K562 (cell line): ENCODE measurements at regions not wholly inside any gene's neighbourhood (a gene's known extent, or its start where the extent isn't known, plus 50 kb on each side); places are given as distances from the start of the nearest gene placed in this dataset.

Experiments used
- ATAC-seq: fragments of 200-7000 bp; cut with Tn5 transposase; 3 replicates; pipeline ENCODE4 v1.9.1; 2020; ENCODE audit warnings: moderate library complexity
- BruUV-seq: library from RNA; stranded (reverse); fragments of 400-500 nt; replicated peaks from 2 replicates; lab custom pipeline; 2021; lab: Mats Ljungman, UMichigan
- CTCF ChIA-PET: fragments of 300-600 bp; formaldehyde crosslinking; extraction: SDS; loops from one replicate; lab custom pipeline; 2021; ENCODE audit warnings: low intra/inter-chr PET ratio; lab: Yijun Ruan, JAX
- POLR2A ChIA-PET: fragments of 300-600, 350-650 bp; sonication (Branson Sonifier 250); formaldehyde crosslinking; extraction: SDS; loops from one replicate; lab custom pipeline; 2021; ENCODE audit warnings: antibody characterized with exemption, inconsistent platforms; lab: Yijun Ruan, JAX
- DNase-seq, 4 experiments: peaks; one replicate each; pipeline versions ENCODE4 v3.0.0 to v3.0.0-alpha.2; 2011 to 2018; ENCODE audit warnings: low spot score in 3 of 4, mixed read lengths in 3 of 4; ENCODE audit errors: extremely low read depth in 1 of 4
- FAIRE-seq: peaks from 2 replicates; lab custom pipeline; 2011; peaks lifted over from hg19 to GRCh38; lab: Jason Lieb, UNC
- H2AFZ ChIP-seq: 2 replicates; pipeline ENCODE4 v1.6.0; 2011; ENCODE audit warnings: low read depth, low read length, control low read depth, inconsistent platforms
- H3K27ac ChIP-seq: fragments of 200-600 bp; 3 replicates; pipeline ENCODE4 v1.8.0; 2011; ENCODE audit warnings: low read depth, mild to moderate bottlenecking, control low read depth, inconsistent platforms, low read length, moderate library complexity, mixed read lengths; ENCODE audit errors: extremely low read depth
- H3K27me3 ChIP-seq, 2 experiments: fragments of 300-600 bp in 1 of 2; 2 replicates in 1 of 2; 3 replicates in 1 of 2; pipeline versions ENCODE4 v1.6.0 to v1.8.0; 2011; ENCODE audit warnings: inconsistent platforms in 2 of 2, low read length in 2 of 2, mild to moderate bottlenecking in 1 of 2, mixed read lengths in 1 of 2, moderate library complexity in 1 of 2; ENCODE audit not compliant: control insufficient read depth in 2 of 2, insufficient read depth in 2 of 2
- H3K36me3 ChIP-seq: fragments of 300-600 bp; 3 replicates; pipeline ENCODE4 v1.8.0; 2011; ENCODE audit warnings: mild to moderate bottlenecking, low read length, inconsistent platforms; ENCODE audit not compliant: control insufficient read depth, insufficient read depth
- H3K4me1 ChIP-seq, 2 experiments: fragments of 200-600 bp in 1 of 2; replicated peaks in 1 of 2; 2 replicates in 1 of 2; 3 replicates in 1 of 2; pipeline versions ENCODE4 v1.5.1 to v1.8.0; 2011; ENCODE audit warnings: inconsistent platforms in 2 of 2, low read length in 2 of 2, mild to moderate bottlenecking in 1 of 2, mixed read lengths in 1 of 2, moderate library complexity in 1 of 2; ENCODE audit not compliant: control insufficient read depth in 2 of 2, insufficient read depth in 2 of 2
- H3K4me2 ChIP-seq: 2 replicates; pipeline ENCODE4 v1.6.1; 2011; ENCODE audit warnings: low read length, control low read depth, inconsistent platforms, mixed read lengths; ENCODE audit not compliant: insufficient read depth
- H3K4me3 ChIP-seq: fragments of 200-600 bp; sonication (generic), shearing (Covaris generic); 2 replicates; pipeline ENCODE4 v1.5.1; 2016; ENCODE audit warnings: control low read depth, inconsistent platforms
- H3K79me2 ChIP-seq: fragments of 200-600 bp; 3 replicates; pipeline ENCODE4 v1.8.0; 2011; ENCODE audit warnings: low read length, inconsistent platforms; ENCODE audit not compliant: control insufficient read depth, insufficient read depth
- H3K9ac ChIP-seq, 2 experiments: 2 replicates each; pipeline versions ENCODE4 v1.6.0 to v1.6.1; 2011; ENCODE audit warnings: low read depth in 2 of 2, low read length in 2 of 2, control low read depth in 1 of 2, inconsistent platforms in 1 of 2, mild to moderate bottlenecking in 1 of 2, mixed read lengths in 1 of 2; ENCODE audit not compliant: insufficient read depth in 1 of 2
- H3K9me1 ChIP-seq: one replicate; pipeline ENCODE4 v1.6.0; 2011; ENCODE audit warnings: inconsistent platforms, mild to moderate bottlenecking, low read length, moderate library complexity; ENCODE audit not compliant: control insufficient read depth, insufficient read depth
- H3K9me3 ChIP-seq: replicated peaks from 2 replicates; pipeline ENCODE4 v1.5.1; 2011; ENCODE audit warnings: low read depth, low read length, inconsistent platforms; ENCODE audit not compliant: control insufficient read depth, insufficient read depth
- H4K20me1 ChIP-seq: replicated peaks from 2 replicates; pipeline ENCODE4 v1.6.1; 2011; ENCODE audit warnings: low read length, inconsistent platforms, mixed read lengths; ENCODE audit not compliant: control insufficient read depth, insufficient read depth
- BRF1 ChIP-seq: IDR thresholded peaks from 3 replicates; pipeline ENCODE4 v1.6.1; 2011; ENCODE audit warnings: borderline replicate concordance, mild to moderate bottlenecking; ENCODE audit not compliant: insufficient read length; ENCODE audit errors: extremely low read depth
- CHD1 ChIP-seq: fragments of 200-600 bp; sonication (generic); IDR thresholded peaks from one replicate; pipeline ENCODE4 v1.6.1; 2012; ENCODE audit warnings: mild to moderate bottlenecking, moderate library complexity, low read length, inconsistent platforms
- HDAC2 ChIP-seq: fragments of 450-650 bp; IDR thresholded peaks from 2 replicates; pipeline ENCODE4 v1.6.1; 2016; ENCODE audit warnings: mild to moderate bottlenecking
- HMGXB4 ChIP-seq: sonication (generic); formaldehyde crosslinking; IDR thresholded peaks from 2 replicates; pipeline ENCODE4 v1.8.1; 2023; ENCODE audit warnings: mild to moderate bottlenecking, missing genetic modification reagents
- IRF1 ChIP-seq: sonication (generic); formaldehyde crosslinking; IDR thresholded peaks from 2 replicates; pipeline ENCODE4 v1.8.0; 2022; ENCODE audit warnings: missing genetic modification reagents, mild to moderate bottlenecking, borderline replicate concordance
- MAFK ChIP-seq: IDR thresholded peaks from 2 replicates; pipeline ENCODE4 v1.6.1; 2011; ENCODE audit warnings: low read length, improper control_type of control experiment
- MXD1 ChIP-seq: fragments of 250-450 bp; sonication (Bioruptor Pico); IDR thresholded peaks from 2 replicates; pipeline ENCODE4 v1.8.0; 2021; ENCODE audit warnings: borderline replicate concordance, mild to moderate bottlenecking, moderate library complexity; ENCODE audit not compliant: poor library complexity, severe bottlenecking
- NUFIP1 ChIP-seq: fragments of 450-650 bp; IDR thresholded peaks from 2 replicates; pipeline ENCODE4 v1.6.1; 2018; ENCODE audit not compliant: partially characterized antibody
- POLR2H ChIP-seq: IDR thresholded peaks from 2 replicates; pipeline ENCODE4 v1.6.1; 2016; ENCODE audit warnings: missing genetic modification characterization, low read depth, mild to moderate bottlenecking, control low read depth, missing compliant biosample characterization, moderate library complexity
- RAD21 ChIP-seq, 2 experiments: fragments of 250-450 bp in 1 of 2; fragments of 450-650 bp in 1 of 2; sonication (Bioruptor Pico) in 1 of 2; formaldehyde crosslinking in 1 of 2; IDR thresholded peaks in 1 of 2; conservative IDR thresholded peaks in 1 of 2; 2 replicates each; pipeline versions ENCODE4 v1.4.0 to v1.8.0; 2020 to 2022; ENCODE audit warnings: mild to moderate bottlenecking in 2 of 2, moderate library complexity in 1 of 2
- TEAD4 ChIP-seq, 2 experiments: sonication (generic) in 1 of 2; formaldehyde crosslinking in 1 of 2; IDR thresholded peaks; 2 replicates each; pipeline versions ENCODE4 v1.6.1 to v1.8.0; 2012 to 2022; ENCODE audit warnings: borderline replicate concordance in 1 of 2, inconsistent platforms in 1 of 2, low read length in 1 of 2, mild to moderate bottlenecking in 1 of 2, missing genetic modification reagents in 1 of 2
- THRAP3 ChIP-seq: fragments of 450-650 bp; IDR thresholded peaks from 2 replicates; pipeline ENCODE4 v1.6.1; 2016; ENCODE audit warnings: mild to moderate bottlenecking, inconsistent platforms, borderline replicate concordance
- TSC22D4 ChIP-seq: fragments of 450-650 bp; IDR thresholded peaks from 2 replicates; pipeline ENCODE4 v1.6.1; 2016; ENCODE audit warnings: missing genetic modification characterization, missing biosample characterization, control low read depth
- ZNF175 ChIP-seq: fragments of 200-800 bp; sonication (Bioruptor generic); IDR thresholded peaks from 2 replicates; pipeline ENCODE4 v1.6.1; 2016; ENCODE audit warnings: low read depth, mild to moderate bottlenecking, missing genetic modification characterization, missing compliant biosample characterization
- in situ Hi-C: fragments of 300-500 bp; cut with MboI; formaldehyde crosslinking; loops from 4 replicates; pipeline ENCODE4 v1.15.0; 2018; ENCODE audit warnings: inconsistent platforms, mixed read lengths
- intact Hi-C: fragments of 100-400 bp; cut with micrococcal nuclease; formaldehyde crosslinking; loops from 2 replicates; pipeline ENCODE4 v1.14.2; 2022

GRCh38 chr10:90432866-90433265, 425.0 kb downstream of the HTR7 start:
- Histone ChIP-seq H2AFZ (no peak overlapping the region), H3K27me3 (no peaks in the 10 kb centered on the region), H3K4me3 (no peak overlapping the region), H3K4me2 (no peak overlapping the region), H3K9me3 (no peaks in the 10 kb centered on the region), H3K27ac (no peak overlapping the region), H3K79me2 (no peaks in the 10 kb centered on the region), H3K36me3 (no peaks in the 10 kb centered on the region), H3K4me1 (no peaks in the 10 kb centered on the region), H3K9me1 (no peaks in the 10 kb centered on the region), H3K9ac (no peak overlapping the region), H4K20me1 (no peaks in the 10 kb centered on the region)
- DNase-seq (no peak), ATAC-seq (no peak), FAIRE-seq (no peak)
- CTCF ChIA-PET = no interaction called here
- intact Hi-C loops = no loop called here
- no TSS peak for BruUV-seq
- POLR2A ChIA-PET = no interaction called here
- TF ChIP-seq HMGXB4 (CRISPR knock-in tag) = no peak
- in situ Hi-C loops = no loop called here

- in situ Hi-C loops (no loop called here), intact Hi-C loops (no loop called here)
- CTCF ChIA-PET = no interaction called here
- Histone ChIP-seq H3K79me2 (no peaks in the 10 kb centered on the region), H3K9me1 (no peaks in the 10 kb centered on the region), H3K4me2 (no peak overlapping the region), H3K9me3 (no peaks in the 10 kb centered on the region), H3K9ac (no peak overlapping the region), H2AFZ (no peak overlapping the region), H3K27me3 (no peaks in the 10 kb centered on the region), H4K20me1 (no peaks in the 10 kb centered on the region), H3K4me1 (no peaks in the 10 kb centered on the region), H3K4me3 (no peak overlapping the region), H3K27ac (no peak overlapping the region), H3K36me3 (no peaks in the 10 kb centered on the region)
- BruUV-seq = no TSS peak
- POLR2A ChIA-PET = no interaction called here
- ATAC-seq (no peak), FAIRE-seq (no peak), DNase-seq (no peak)
- no peak for TF ChIP-seq MAFK
- TF ChIP-seq BRF1 = no peak
- TF ChIP-seq TSC22D4 = no peak
- no peak for TF ChIP-seq ZNF175 (CRISPR knock-in tag)
- no peak for TF ChIP-seq CHD1
- no peak for TF ChIP-seq NUFIP1
- no peak for TF ChIP-seq POLR2H
- no peak for TF ChIP-seq IRF1
- TF ChIP-seq TEAD4 (IDR thresholded peaks at IDR 0.05; ENCODE audit: low read length) = no peak
- no peak for TF ChIP-seq TEAD4 (CRISPR knock-in tag; IDR thresholded peaks at IDR 0.05; ENCODE audit: borderline replicate concordance)
- no peak for TF ChIP-seq MXD1 (CRISPR knock-in tag)
- no peak for TF ChIP-seq RAD21 (CRISPR knock-in tag; conservative IDR thresholded peaks at IDR 0.05 in 1 of 2, IDR thresholded peaks at IDR 0.05 in 1 of 2)
- TF ChIP-seq THRAP3 = no peak
- TF ChIP-seq HDAC2 = no peak
Observed at GRCh38 chr10:90435296-90435695, 422.5 kb downstream of the HTR7 start.
